Right renal pelvis (tissue), 4 donors: ENCODE measurements at regions not wholly inside any gene's neighbourhood (a gene's known extent, or its start where the extent isn't known, plus 50 kb on each side); places are given as distances from the start of the nearest gene placed in this dataset.
"Not testable (repeated sequence)": the region's sequence is repeated elsewhere in the genome, so short reads cannot be mapped to it uniquely, and the experiment has no call there.

ENCODE experiments used
- DNase-seq, 4 donors: peaks; one replicate each; pipeline ENCODE4 v3.0.0-alpha.2; 2013; ENCODE audit warnings: low read depth in 4 of 4, low spot score in 3 of 4, missing footprints in 1 of 4

- DNase-seq: no peak
These were observed 241.6 kb downstream of the CDK5RAP2 start for GRCh38 chr9:120338340-120338739.

GRCh38 chr9:120337131-120337530 lies 242.8 kb downstream of the CDK5RAP2 start:
- DNase-seq: no peak

- no peak for DNase-seq
These were observed 243.2 kb downstream of the CDK5RAP2 start for GRCh38 chr9:120336753-120337090.

GRCh38 chr9:120336021-120336752 lies 243.8 kb downstream of the CDK5RAP2 start:
- no peak for DNase-seq

GRCh38 chr9:120331913-120332312 lies 248.1 kb downstream of the CDK5RAP2 start:
- DNase-seq: no peak

- DNase-seq: no peak
These were observed 249.9 kb downstream of the CDK5RAP2 start for GRCh38 chr9:120330031-120330430.

- no peak for DNase-seq
These were observed 252.6 kb downstream of the CDK5RAP2 start for GRCh38 chr9:120327322-120327721.

GRCh38 chr9:120326049-120326693 lies 253.8 kb downstream of the CDK5RAP2 start:
- DNase-seq: no peak

GRCh38 chr9:120324996-120325642 lies 254.8 kb downstream of the CDK5RAP2 start:
- no peak for DNase-seq

GRCh38 chr9:120324461-120324860 lies 255.5 kb downstream of the CDK5RAP2 start:
- DNase-seq: no peak

- no peak for DNase-seq
These were observed 256.8 kb downstream of the CDK5RAP2 start for GRCh38 chr9:120323125-120323524.

GRCh38 chr9:120319452-120319851 lies 260.5 kb downstream of the CDK5RAP2 start:
- DNase-seq: no peak

- DNase-seq: no peak
These were observed 264.8 kb downstream of the CDK5RAP2 start for GRCh38 chr9:120315154-120315553.

GRCh38 chr9:120312031-120312430 lies 267.9 kb downstream of the CDK5RAP2 start:
- no peak for DNase-seq

- DNase-seq: no peak
These were observed 269.9 kb downstream of the CDK5RAP2 start for GRCh38 chr9:120310035-120310434.

- DNase-seq: no peak
These were observed 271.5 kb downstream of the CDK5RAP2 start for GRCh38 chr9:120308495-120308894.

GRCh38 chr9:120307599-120307998 lies 272.4 kb downstream of the CDK5RAP2 start:
- no peak for DNase-seq

GRCh38 chr9:120306561-120306960 lies 273.4 kb downstream of the CDK5RAP2 start:
- no peak for DNase-seq

- no peak for DNase-seq
These were observed 273.9 kb downstream of the CDK5RAP2 start for GRCh38 chr9:120306088-120306487.

- DNase-seq: not testable (repeated sequence)
These were observed 275.1 kb downstream of the CDK5RAP2 start for GRCh38 chr9:120304896-120305295.

GRCh38 chr9:120303519-120303918 lies 276.4 kb downstream of the CDK5RAP2 start:
- DNase-seq: no peak

GRCh38 chr9:120299785-120300184 lies 280.2 kb downstream of the CDK5RAP2 start:
- DNase-seq: no peak
